HG03060 (cell line): ENCODE measurements at regions not wholly inside any gene's neighbourhood (a gene's known extent, or its start where the extent isn't known, plus 50 kb on each side); places are given as distances from the start of the nearest gene placed in this dataset.

ENCODE experiments used
- ATAC-seq: cut with Tn5 transposase; IDR thresholded peaks from one replicate; pipeline ENCODE4 v1.9.1; 2021; ENCODE audit warnings: low read depth, moderate number of reproducible peaks; ENCODE audit not compliant: unreplicated experiment

DNA sequence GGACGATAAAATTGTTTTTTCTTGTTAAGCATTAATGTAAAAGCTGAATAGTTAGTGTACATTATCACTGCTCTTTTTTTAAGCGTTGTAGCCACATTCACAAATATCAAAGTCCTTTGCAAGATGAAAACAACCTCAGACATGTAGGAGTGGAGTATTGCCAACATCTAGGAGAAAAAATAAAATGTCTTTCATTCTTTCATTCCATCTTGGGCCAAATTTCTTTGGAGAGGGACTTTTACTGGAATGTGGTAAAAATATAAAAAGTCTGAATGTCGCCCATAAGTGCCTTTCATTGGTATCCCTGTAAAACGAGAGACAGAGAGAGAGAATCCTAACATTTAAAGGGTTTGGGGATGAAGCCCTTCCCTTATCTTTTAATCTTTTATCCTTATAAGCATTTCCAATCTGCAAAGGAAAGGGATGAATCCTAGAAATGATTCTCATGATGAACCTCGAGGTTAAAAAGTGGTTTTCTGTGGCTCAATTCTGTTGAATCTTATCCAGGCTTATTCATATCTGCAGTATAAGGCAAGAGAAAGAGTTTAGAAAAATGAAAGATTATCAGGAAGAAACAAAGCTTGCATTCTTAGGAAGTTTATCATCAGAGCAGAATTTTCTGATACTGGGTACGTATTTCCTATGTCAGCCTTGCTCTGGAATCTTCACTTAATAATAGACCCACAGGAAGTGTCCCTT is 1031.7 kb downstream of the MCTP2 start:
- ATAC-seq: no peak

DNA sequence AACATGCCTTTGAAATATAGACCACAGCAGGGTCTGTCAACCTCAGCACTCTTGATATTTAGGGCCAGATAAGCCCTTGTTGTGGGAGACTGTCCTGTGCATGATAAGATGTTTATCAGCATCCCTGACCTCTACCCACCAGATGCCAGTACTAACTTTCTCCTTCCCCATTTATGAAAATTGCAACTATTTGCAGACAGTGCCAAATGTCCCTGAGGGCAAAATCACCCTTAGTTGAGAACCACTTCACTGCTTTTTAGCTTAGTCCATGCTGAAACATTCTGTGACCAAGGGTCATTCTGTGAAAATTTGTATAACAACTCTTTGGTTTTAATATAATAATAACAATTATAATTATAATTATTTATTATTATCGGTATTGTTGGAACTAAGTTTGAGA is 1032.4 kb downstream of the MCTP2 start:
- ATAC-seq: no peak

DNA sequence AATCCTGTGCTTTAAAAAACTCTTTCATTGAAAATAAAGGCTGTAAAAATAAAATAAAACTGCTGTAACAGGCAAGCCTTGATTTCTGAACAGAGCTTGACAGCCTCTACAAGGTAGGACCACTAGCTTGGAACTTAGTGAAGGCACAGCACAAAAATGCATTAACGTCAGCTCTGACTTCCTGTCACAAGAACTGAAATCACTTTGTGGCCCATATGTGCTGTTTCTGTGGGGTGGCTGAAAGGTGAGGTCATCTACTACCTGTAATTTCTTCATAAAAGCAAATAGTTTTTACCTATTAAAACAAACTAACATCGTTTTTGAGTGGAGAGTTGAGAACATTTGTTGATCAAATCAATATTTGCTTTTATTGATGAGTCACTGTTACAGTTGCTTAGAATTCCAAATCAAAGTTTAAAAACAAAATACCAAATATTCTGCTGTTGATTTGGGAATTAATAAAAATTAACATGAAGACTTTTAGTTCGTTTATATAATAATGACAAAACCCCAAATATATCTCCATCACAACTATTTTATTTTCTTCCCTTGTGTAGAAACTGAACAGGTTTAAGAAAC is 1034.1 kb downstream of the MCTP2 start:
- no peak for ATAC-seq

DNA sequence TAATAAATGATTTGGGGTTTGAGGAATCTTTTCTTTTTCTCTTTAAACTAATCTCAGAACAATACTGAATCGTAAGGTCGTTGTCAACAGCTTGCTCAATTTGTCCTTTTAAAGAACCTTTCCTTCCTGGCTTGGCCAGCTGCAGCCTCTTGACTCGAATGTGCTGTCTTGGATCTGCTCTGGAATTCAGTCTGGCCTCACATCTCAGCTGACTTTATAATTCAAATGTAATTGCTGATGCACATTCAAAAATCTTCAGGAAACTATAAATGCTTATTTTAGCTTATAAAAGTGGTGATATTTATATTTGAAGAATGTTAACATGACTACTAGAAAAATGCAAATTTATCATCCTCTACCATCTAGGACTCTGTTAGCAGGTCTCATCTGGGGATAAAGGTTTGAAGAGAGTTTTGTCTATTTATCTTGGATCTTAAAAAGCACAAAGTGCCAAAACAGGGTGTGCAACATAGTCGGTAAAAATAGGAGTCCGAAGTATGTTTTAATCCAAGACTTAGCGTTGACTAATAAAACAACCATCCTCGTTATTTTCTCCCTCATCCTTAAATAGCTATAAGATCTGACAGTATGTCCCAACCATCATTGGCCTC is 1035.2 kb downstream of the MCTP2 start:
- no peak for ATAC-seq

DNA sequence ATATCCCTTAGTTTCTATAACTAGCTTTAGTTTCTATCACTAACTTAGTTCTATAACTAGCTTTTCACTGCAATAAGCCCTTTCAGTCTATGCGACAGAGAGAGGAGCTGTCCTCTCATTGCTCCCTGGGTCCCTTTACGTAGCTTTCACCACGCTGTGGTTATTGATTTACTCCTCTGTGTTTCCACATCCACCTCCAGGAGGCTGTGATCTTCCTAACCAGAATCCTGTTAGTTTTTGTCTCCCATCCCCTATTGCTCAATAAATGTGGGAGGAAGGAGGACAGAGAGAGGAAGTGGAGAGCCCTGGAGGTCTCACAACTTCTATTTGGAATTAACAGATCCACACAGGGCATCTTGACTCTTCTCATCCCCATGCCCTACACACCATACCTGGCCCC is 1036.1 kb downstream of the MCTP2 start:
- ATAC-seq: no peak

DNA sequence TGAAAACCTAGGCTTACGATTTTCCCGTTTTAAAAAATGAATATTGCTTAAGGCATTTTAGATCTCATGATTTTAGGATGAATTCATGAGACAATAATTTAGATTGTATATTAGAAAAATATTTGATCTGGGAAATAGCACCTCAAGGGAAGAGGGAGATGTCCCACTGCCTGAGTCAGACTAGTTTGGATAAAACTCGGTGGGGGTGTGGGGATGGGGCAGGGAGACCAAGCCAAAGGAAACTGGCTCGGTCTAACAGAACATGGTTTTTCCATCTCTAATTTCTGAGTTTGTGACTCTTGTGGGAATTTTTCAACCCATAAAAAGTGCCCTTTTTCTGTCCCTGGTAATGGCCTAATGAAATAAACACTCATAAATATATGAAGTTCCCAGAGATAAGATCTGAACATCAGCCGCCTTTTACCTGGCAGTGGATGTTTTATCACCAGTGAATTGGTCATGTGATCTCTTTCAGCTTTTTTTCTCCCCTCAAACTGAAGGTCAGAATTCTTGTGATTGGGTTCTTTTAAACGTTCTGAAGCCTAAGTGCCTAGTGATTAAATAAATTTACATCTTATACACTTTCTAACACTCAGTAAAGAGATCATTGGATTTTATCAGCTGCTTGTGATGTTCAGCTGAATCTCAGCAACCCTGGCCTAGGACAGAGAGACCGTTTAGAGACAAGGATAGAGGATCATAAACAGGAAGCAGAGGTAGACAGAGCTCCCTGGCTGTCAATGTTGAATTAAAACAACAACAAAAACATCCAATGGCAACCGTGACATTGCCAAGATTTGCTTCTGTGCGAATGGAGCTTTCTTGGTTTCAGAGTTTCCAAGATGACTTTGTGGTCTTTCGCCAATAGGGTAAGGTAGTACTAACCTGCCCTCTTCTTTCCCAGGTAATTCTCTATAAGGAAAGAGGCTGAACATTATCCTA is 1038.2 kb downstream of the MCTP2 start:
- ATAC-seq: no peak

DNA sequence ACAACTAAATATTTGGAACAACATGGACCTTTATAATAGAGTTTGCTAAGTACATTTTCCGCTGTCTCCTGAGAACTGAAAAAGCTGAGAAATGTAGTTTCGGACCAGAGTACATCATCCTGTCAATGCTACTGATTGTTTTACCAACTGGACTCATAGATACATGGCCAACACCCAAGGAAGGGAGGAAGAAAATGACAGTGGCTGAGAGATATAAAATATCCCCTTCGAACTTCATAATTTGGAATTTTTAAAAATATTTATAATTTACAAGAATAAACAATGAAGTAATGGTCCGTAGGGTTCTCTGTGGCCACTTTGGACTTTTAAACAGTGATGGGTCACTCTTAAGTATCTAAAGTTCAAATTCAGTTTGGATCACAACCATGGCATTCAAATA is 1042.7 kb downstream of the MCTP2 start:
- ATAC-seq: no peak

DNA sequence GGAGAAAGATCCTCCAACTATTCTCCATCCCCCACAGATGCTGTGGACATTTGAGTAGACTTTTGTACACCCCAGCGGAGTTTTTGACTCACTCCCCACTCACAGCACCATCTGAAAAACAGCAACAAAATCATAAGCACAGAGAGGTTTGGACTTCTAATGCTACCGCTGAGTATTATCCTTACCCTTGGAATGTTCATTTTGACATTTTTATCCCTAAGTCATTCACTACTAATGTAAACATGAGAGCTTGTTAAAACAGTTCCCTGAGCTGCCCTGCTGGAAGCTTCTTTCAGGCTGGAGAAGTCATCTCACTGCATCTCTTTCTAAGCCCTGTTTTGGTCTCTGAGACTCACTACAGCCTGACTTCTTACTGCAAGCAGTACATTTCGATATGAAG is 1045.9 kb downstream of the MCTP2 start:
- no peak for ATAC-seq

DNA sequence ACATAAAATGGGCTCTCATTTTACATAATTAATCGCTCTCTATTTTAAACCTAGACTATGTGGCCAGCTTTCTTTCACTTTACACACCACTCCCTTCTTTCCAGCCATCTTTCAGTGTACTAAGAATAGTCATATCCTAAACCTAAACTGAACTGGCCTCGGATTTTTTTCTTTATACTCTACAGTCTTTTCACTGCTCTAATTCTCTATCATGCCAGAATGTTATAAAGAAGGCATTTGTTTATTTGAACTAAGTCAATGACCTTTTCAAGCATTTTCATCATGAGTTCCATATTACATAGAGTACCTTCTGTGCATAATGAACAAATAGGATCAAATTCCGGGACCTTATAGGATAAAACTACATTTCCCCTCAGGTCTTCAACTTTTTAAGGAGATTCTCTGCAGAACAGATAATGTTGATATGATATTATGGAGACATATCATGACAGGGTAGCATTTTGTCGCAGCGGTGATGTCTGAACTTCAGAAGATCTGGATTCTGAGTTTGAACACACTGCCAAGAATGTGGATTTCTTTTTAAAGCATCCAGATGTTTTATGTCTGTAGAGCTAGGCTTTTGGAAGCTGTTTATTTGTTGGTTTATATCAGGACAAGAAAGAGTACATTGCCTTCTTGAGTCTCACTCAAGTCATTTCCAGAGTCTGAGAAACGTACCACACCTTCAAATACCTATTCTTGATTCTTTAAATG is 1047.3 kb downstream of the MCTP2 start:
- no peak for ATAC-seq

DNA sequence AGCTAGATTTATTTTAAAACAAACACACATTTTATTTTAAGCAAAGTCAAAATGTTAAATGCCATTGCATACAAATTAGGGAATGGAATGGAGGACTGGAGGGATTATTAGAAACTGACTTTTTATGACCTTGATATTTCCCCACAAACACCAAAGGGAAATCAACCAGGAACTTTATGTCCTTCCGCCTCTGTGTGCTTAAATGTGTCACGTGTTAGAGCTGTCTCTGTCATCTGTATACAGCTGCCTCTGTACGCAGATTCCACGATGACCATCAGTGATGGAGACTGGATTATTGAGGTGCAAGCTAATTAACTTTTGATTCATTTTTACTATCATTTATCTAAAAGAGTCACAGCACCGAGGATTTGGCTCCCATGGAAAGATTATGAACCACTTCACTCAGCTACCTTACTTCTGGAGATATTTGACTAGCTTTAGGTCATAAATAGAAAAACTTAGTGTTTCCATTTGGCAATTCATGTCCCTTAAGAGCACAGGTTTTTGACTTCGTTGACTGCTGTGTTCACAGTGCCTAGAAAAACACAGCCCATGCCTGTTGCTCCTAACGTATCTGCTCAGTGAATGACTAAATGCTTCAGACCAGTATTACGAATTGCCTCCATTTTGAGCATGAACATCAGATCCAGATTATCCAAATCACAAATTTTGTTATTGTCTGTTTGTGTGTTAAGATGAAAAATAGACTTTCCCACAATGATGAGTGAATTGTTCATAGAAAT is 1048.1 kb downstream of the MCTP2 start:
- no peak for ATAC-seq

DNA sequence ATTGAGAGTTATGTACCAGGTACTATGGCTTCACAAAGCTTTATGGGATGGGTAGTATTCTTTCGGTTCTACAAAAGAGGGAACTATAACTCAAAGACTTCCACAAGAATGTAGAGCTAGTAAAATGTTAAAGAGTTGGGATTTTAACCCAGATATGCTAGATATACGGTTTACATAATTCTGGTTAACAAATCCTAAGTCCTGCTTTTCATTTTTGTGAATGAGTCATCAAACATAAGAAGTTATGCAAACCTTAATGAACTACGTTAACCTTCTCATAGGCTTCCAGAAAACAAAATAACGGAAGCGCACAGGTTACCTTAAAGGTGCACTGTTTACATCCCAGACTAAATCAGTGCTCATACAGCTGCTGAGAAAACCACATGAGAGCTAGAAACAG is 1049.3 kb downstream of the MCTP2 start:
- no peak for ATAC-seq

DNA sequence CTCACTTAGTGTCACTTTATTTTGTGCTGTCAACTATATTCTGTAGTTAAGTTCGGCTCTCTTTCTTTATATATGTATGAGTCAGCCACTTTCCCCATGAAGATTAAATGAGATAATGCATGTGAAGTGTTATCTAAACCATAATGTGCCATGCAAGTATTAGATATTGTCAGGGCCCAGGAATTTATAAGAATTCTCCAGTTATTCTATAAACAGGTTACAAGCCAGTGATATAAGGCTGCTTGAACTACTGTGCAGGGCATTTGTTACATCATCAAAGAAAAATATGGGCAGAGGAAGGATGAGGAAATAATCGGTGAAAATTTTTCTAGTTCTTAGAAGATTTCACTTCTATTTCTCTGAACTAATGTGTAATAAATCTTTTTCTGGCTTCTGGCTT is 1049.0 kb upstream of the NR2F2 start:
- no peak for ATAC-seq

DNA sequence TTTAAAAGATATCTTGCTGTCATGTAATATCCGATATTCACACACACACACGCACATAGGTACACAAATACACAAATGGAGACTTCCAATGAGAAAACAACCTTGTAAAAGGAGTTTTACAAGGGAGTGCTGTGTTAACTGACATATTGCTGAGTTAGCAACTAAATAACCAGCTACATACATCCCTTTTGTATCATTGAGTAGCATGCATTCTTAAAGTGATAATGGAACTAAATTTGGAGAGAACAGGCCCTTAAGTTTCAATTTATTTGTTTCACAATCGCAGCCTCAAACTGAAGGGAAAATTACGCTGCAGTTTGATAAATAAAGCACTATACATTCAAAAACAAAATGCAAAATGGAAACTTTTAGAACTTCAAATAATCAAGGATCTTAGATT is 1046.0 kb upstream of the NR2F2 start:
- ATAC-seq: no peak

DNA sequence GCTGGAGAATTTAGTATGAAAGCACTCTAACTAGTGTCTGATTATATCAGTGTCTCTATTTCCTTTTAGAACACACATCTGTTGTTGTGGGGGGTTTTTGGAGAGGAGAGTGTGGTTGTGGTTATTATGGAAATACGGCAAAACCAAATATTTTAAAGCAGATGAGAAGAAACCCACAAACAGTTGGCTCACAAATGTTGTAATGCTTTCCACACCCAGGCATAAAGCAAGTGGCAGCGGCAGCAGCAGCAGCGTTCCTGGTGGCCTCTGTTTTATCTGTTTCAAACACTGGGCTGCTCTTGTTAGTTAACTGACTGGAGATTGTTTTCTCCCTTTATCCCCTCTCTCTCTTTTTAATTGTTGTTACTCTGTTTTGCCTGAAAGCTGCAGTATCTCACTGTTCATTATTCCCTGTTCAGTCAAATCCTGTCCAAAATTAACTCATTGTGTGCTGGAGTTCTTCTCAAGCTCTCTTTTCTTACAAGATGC is 1045.5 kb upstream of the NR2F2 start:
- ATAC-seq: no peak

DNA sequence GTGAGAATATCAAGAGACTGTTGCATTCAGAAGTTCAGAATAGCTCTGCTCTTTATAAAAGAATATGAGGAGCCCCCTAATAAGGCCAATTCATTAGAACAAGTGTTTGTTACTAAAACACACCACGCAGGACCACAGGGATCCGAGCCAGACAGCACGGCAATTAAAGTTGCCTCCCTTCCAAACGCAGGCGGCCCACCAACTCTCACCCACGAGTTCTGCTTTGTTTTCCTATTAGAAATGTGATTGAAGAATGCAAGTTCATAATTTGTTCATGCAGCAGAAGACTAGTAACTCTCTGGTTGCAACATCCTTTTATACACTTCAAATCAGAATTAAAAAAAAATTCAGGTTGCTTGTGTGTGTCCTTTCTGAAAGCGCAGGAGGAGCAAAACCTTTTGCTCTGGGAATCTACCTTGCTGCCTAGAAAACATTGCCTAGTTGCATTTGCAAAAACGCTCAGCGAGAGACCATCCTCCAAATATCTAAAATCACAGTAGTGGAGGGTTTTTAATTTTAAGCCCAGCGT is 1044.1 kb upstream of the NR2F2 start:
- no peak for ATAC-seq

DNA sequence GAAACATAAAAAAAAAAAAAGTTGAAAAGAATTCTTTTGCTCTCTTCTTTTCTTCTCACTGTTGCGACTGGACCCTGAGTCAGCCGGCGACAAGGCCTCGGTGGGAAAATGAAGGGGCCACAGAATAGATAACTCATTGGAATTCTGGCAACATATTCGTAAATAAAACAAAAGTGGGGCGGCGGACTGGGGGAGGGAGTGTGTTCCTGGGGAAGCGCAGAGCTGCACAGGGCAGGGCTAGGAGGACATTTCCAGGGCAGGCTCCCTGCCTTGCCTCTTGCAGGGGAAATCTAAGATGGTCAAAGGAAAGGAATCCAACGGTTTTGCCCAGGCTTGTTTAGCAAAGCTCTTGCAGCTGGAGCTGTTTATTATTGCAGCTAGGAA is 1042.8 kb upstream of the NR2F2 start:
- ATAC-seq: no peak

DNA sequence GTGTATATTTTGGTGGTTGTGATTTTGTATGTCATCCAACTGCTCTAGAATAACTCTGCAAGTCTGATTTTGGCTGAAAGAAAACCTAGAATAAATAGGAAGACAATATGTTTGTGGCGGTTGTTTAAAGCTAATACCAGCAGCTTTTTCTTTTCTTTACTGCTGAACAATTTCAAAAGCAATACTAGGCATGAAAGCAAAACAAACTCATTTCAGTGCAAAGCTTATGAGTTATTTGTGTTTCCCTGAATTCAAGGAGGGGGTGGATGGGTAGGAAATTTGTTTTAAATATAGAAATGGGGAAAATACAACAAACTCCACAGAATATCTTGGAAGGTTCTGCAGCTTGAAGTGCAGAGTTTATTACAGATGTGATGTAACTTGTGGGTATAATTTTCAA is 1041.9 kb upstream of the NR2F2 start:
- no peak for ATAC-seq

DNA sequence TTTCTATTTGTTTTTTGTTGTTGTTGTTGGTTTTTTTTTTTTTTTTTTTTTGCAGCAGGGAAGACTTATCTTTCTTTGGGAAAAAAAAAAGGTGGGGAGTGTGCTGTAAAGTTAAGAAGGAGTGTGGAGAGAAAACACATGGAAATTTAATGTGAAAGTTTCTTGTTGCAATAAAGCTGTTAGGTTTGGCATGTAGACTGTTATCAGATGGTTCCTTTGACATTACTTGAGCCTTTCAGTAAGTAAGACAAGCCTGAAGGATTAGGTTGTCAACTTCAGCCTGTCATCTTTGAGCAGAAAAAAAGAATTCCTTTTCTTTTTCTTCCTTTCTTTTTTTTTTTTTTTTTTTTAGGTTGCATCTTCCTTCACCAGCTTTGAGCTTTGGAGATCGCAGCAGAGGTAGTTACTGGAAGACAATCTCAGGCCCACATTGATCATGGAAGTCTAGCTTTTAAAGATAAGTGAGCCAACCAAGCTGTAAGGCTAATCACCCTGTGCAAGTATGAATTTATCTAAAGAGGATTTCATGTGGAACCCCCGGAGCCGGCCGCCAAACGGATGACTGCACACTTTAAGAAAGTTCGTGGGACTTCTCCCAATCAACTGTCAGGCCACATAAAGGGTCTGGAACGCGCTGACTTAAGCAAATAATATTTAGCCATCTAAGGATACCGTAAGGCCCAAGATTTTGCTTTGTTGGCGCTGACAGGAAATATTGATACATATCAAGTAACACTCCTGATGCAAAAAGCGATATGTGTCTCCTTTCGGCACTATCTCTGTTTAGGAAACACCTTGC is 1040.1 kb upstream of the NR2F2 start:
- ATAC-seq: no peak
